EL (cell line): ENCODE measurements at regions not wholly inside any gene's neighbourhood (a gene's known extent, or its start where the extent isn't known, plus 50 kb on each side); places are given as distances from the start of the nearest gene placed in this dataset.

Experiments used
- DNase-seq: peaks from one replicate; pipeline ENCODE4 v3.0.0-alpha.2; 2016

DNA sequence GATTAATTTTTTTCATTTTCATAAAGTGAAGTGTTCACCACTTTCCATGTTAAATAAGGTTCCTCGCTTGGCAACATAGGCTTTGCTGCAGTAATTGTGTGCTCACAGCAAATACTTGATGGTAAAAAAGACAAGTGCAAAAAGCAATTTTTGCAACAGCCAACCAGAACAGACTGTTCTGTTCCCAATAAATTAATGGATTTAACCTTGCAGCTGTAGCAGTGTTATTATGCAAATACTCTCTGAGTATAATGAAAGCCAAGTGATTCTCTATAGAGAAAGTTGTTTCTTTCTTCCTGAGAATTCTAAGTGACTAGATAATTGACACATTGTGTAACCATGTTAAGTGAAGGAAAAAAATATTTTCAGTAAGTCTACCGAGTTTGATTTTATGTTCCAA lies 183.7 kb upstream of the NAALADL2 start:
- DNase-seq = no peak

DNA sequence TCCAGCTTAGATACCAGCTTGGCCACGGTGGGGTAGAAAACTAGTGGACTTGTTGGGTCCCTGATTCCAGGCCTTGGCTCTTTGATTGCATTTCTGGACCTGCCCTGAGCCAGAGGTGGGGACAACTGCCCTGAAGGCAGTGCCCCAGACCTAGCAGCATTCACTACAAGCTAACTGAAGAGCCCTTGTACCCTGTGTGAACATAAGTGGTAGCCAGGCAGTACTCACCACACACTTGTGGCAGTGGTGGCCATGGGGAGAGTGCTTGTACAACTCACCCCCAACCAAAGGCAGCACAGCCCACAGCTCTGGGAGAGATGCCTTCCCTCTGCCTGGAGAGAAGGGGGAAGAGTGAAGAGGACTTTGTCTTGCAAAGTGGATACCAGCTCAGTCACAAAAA lies 177.3 kb upstream of the NAALADL2 start:
- no peak for DNase-seq

DNA sequence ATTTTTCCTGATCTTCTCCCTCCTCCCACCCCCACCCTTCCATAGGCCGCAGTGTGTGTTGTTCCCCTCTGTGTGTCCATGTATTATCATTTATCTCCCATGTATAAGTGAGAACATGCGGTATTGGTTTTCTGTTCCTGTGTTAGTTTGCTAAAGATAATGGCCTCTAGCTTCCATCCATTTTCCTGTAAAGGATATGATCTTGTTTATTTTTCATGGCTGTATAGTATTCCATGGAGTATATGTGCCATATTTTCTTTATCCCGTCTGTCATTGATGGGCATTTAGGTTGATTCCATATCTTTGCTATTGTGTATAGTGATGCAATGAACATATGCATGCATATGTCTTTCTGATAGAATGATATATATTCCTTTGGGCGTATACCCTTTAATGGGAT lies 173.3 kb upstream of the NAALADL2 start:
- no peak for DNase-seq

DNA sequence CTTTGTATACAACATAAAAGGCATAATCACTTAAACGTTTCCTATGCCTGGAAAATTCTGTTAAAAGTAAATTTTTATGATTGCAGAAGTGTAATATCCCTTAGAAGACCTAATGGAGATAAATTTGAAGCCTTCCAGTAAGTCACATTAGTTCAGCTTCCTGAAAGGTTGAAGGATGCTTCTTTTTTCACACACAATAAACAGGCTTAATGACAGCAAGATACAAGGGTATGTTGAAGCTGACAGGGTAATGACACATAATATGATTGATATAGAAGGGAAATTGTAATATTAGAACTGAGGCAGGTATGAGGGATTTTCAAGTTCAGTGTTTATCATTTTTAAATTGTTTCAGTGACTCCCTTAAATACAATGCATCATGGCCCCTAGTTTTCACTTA lies 161.8 kb upstream of the NAALADL2 start:
- DNase-seq = no peak

DNA sequence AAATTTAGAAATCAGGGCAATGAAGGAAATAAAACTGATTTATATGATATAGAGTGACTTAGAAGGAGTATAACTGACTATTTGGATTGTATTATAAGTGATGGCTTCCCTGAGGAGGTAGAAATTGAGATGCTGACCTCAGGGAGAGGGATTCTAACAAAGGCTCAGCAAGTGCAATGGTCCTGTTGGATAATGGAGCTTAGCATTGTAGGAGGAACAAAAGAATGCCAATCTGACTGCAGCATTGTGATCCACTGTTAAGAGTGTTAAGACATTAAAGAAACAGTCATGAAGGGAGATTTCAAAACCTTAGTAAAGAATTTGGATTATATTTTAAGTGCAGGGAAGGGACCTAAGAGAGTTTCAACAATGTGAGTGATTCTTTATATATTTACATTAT lies 158.4 kb upstream of the NAALADL2 start:
- no peak for DNase-seq

DNA sequence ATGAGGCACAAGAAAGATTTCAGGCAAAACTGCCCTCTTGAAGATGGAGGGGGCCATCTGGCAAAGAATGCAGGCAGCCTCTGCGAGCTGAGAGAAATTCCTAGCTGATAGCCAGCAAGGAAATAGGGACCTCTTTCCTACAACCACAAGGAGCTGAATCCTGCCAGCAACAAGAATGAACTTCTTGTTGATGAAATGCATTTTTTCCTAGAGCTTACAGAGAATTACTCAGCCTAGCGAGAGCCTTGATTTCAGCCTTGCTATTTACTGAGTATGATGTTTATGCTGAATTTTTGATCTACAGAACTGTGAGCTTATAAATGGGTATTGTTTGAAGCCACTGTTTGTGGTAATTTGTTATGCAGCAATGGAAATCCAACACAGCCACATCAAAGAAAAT lies 148.5 kb upstream of the NAALADL2 start:
- peak; percentile 1 for DNase-seq

DNA sequence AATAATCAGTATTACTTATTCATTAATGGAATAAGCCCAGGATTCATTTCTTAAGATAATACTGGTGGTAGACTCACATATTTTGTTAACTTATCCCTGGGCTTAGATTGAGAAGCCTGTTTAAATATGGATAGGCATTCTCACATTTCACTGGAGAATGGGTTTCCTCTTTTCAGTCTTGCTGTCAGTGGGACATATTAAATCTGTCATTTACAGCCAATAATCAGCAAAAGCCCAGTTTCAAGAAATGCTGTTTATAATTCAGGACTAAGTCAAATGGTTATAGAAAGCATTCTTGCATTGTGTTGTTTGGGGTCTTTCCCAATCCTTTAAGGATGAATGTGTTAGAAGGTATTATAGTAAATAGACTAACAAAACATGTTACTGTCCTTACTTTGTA lies 143.7 kb upstream of the NAALADL2 start:
- no peak for DNase-seq

DNA sequence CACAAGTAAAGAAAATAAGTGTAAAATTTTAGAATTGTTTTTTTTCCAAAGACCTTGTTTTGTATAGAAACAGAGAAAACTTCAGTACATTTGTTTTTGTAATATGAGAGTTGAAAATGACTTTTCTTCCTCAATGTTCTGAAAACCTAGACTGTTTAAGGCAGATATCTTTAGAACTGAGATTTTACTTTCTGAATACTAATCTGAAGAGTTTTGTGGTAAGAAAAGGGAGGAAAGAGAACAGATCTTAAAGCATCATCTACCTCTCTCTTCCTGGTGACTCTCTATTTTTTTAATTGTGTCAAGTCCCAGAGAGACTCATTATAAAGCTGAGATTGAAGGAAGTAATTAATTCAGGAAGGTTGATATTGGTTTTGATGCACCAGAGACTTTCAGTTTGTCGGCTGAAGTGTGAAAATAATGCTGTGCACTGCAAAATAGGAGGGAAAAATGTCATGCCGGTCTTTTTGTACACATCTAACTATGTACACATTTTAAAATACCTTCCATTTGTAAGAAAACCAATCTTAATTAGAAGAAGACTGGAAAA lies 142.1 kb upstream of the NAALADL2 start:
- no peak for DNase-seq

DNA sequence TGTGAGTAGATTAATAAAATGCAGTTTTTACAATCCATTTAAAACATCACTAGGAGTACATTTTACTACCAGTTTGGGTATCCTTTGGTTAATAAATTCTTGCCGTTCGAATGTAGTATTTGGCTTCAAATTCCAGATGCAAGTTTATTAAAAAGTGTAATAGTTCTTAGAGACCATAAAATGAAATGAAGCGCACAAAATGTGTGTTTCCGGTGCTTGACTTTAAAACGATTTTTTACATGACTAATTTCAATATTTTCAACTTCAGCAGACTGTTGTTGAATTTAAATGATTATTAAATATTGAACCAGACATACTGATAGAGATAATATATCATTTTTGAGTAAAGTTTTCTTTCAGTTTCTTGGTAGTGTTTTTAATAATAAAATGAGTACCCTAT lies 138.4 kb upstream of the NAALADL2 start:
- no peak for DNase-seq

DNA sequence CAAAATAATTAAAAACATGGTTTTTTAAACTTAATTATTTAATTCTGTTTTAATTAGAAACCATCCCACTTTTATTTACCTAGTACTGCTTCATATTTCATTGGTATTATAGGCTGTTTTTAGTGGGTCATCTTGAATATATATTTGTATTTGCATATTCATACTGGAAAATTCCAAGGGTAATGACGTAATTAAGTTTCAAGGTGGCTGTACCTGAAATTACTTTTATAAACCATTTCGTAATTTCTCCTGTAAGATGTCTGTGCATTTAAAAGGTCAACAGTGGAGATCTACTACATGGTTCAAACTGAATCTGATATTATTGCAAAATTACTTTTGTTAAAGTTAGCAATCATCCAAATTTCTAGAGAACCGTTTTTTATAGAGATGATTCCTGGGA lies 133.8 kb upstream of the NAALADL2 start:
- DNase-seq = no peak

DNA sequence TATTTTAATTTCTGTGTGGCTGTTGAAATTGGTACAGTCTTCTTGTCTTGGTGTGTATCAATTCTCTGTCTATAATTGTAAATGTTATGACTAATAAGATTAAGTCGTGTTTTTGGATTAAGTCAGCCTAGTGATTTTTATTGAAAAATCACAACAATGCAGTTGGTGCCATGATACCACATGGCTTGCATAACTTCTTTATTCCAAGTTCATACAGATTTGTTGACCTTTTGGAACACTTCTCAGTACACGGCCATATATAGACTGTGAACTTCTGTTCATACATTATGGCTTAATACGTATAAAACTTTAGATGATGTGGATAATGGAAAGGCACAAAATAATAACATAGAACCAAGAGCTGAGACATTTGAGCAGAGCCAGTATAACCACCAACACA lies 121.2 kb upstream of the NAALADL2 start:
- DNase-seq = no peak

DNA sequence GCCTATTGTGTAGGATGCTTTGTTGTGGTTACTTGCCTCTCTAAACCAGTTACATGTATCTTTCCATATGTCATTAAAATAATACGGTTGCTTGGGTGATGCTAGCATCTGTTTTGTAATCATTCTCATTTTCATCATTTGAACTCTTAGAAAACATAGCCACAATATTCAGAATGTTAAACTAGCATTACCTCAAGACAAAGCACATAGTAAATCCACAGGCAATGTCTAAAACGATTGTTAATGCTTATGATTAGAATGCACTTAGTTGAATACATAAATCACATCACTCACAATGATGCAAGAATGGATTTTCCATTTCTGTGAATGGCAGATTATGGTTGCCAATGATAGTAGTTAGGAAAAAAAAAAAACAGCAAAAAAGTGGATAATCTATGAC lies 110.0 kb upstream of the NAALADL2 start:
- DNase-seq = no peak

DNA sequence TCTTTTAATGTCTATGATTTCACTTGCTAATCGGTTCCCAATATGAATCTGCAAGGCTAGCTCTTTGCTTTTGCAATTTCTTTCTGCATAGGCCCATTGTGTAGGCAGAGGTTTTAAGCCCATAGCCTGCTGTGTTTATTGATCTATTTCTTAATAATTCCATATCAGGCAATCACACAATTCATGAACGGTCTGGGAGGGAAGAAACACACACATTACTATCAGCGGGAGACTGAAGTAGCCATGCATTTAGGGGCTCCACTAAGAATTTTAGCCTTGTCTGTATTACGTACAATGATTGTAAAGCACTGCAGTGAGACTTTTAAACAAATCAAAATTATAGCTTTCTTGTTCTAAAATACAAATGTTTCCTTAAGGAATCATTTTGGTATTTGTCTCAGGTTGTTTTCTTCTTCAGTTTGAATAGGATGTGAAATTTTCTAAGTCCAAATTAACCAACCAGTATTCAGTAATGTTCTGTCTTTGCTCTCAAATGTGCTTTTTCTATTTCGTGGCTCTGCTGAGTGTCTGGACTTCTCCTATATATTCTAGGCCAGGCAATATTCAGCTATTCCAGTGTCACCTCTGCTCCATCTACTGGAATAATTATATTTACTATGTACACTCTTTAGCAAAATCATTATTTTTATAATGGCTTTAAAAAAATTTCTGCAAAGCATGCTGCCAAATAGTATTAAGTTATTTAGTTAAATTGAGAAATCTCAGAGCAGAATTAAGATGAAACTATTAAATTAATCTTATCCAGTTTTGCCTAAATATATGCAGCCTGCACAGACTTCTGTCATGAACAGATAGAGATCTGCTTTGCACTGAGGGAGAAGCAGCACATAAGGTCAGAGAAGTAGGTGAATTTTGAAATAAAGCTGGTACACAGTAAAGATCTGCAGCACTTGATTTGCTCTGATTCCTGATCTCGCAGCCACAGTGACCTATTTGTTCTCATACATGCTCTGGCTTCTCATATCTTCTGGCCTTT lies 103.0 kb upstream of the NAALADL2 start:
- no peak for DNase-seq

DNA sequence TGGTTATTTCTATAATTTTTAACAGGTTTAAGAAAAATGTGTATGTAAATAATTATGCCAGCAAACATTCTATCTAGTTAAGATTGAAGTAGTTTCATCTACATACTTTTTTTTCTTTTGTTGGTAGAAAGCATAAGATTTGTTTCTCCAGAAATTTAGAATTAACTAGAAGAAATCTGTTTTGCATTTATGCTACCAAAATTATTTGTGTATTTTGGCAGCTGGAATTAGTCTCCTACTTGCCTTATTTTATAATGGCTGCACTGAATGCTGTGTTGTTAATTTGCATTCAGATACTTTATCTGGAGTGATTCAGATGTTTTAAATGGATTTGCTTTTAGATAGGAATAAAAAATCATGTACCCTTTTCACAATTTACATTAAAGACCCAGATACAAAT lies 100.2 kb upstream of the NAALADL2 start:
- DNase-seq = no peak

DNA sequence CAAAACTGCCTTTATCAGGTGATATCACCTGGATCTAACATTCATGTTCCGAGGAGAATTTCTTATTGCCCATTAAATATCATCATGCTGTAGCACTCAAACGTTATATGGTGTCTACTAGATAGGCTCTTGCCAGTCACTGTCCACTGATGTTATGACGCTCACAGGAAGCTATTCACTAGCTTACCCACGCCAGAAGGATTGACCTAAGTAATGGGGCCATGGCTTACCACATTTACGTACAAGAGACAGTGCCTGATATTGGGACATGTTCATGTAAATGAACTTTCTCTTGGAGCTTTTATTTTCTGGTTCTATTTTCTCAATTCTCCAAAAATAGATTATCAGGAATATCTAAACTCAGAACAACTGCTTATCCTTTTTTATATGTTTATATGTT lies 91.7 kb upstream of the NAALADL2 start:
- no peak for DNase-seq

DNA sequence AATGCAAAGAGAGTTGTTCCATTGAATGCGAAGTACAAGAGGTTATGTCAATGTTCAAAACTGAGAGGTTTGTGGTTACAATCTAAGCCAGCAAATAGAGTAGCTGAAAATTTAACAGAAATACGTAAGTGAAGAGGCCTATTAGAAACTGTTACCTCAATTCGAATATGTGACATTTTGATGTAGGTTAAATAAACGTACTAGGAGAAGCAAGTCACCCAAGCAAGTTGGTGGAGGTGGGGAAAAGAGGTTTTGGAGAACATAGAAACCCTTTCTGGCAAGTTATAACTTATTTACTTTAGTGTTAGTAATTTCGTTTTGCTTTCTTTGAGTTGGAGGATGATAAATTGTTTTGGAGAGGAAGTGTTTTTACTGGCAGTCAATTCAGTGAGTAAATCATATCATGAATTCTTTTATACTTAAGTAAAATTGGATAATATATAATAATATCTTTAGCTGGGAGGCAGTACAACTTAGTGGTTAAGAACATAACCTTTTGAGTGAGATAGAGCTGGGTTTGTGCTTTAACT lies 91.2 kb upstream of the NAALADL2 start:
- no peak for DNase-seq

DNA sequence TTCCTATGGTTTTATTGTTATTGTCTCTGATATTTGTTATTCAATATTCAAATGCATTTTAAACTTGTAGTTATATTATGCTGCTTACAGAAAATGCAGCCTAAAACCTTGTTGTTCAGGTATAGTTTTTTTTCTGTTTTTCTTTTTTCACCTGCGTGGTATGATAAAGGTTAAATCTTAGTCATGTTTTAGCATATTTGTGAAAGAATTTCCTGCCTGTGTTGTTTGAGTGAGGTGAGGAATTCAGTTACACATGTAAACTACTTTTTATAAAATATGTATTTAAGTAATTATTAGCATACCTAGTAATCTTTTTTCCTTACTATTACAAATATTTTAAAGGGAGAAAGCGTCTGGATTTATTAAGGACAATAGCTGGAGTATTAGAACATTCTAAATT lies 90.0 kb upstream of the NAALADL2 start:
- no peak for DNase-seq

DNA sequence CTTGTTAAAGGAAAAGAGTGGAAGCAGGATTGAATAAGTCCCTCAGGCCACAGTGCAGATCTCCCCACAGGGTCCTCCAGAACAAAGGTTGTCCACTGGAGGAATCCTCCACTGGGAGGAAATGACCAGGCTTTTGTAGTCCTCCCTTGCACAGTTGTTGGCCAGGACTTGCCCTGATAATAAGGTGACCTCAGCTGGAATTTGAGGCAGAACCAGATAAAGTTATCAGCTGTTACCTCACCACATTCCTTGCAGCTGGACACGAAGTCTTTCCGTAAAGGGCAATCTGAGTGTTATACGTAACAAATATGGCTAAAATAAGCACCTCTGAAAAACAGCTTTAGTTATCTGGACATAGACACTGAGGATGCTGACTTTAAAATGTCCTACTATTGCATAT lies 83.5 kb upstream of the NAALADL2 start:
- no peak for DNase-seq

DNA sequence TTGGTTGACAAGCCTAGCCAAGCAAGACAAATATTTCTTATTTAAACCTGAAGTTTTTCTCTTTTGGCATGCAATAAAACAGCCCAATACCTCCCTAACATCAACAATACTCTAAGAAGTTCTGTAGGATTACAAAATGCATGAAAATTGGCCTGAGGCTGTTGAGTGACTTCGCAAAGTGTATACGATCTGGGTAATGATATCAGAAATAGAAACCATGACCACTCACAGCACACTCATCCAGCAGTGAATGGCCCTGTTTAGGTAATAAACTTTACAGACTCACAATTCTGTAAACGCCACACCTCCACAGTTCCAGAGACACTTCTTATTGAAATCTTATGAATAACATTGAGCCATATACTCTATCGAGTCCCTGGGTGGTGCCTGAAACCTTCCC lies 83.0 kb upstream of the NAALADL2 start:
- peak; percentile 48 for DNase-seq

DNA sequence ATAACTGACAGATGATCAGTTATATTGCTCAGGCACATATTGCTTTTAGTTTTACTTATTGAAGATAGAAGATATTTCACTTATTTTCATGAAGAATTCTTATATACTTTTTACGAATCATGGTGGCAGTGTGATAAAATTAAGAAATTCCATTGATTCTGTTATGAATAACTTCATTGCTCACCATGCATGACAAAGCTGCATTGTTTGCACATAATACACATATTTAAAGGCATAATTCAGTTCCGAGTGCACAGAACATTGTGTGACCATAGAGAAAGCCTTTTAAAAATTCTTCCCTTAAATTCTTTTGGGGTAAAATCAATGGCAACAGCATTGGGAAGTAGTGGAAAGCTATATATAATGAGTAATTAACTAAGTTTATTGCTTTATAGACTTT lies 82.5 kb upstream of the NAALADL2 start:
- no peak for DNase-seq

DNA sequence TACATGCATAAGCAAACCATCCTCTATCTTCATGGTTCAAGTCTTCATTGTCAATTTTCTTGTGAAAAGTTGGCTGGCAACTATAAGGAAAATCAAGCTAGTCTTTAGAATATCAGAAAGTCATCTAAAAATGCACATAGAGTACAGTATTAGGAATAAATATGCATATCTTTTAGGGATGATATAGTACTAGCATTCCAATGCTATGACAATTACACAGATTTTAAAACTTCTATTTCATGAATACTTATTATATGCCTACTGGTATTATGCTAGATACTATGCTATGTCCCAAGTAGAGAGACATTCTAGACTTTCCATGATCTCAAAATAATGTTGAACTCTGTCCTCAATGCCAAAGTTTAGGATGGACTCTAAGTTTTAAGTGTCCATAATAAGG lies 81.3 kb upstream of the NAALADL2 start:
- no peak for DNase-seq

DNA sequence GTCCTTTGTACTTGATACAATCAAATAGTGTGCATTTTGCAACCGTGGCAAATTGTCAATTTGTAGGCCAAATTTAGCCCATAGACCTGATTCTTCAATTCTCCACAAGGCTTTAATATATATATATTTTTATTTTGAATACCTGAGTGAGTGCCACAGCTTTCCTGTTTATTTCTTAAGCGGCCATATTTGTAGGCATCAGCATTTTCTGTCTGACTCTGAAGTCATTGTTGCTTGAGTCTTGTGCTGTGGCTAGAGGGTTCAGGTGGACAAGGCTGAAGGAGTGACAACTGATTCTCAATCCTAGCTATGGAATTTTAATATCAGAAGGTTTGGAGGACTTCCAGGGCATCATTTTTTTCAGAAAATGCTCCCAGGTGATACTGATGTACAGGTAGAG lies 75.6 kb upstream of the NAALADL2 start:
- no peak for DNase-seq

DNA sequence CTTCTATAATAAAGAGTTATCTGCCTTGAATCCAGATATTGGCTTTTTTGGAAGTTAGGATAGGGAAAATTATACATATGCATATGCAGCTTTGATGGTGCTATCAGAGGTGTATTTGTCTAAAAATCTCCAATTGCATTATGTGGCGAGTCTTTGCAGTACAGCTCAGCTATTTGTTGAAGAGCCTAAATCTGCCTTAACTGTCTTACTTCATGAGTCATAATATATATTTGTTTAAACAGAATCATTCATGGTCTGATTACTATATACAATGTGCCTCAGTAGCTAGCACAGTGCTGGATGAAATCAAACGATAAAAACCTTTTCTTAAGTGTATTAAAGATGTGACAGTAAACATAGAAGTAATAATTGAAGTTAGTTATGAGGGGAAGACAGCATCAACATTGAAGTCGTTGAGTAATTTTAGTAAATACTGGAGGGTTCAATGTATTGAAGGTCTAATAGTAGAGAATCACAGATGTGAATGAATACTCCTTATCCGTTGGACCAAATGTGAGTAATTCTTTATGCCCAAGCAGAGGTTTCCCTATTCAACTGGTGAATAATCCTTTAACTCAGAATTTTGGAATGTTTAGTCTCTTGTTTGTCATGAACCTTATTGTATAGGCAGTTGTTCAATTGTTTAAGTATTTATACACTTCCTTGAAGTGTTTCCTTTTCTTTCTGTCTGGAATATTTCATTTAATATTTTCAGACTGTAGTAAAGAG lies 74.8 kb upstream of the NAALADL2 start:
- peak; percentile 39 for DNase-seq

DNA sequence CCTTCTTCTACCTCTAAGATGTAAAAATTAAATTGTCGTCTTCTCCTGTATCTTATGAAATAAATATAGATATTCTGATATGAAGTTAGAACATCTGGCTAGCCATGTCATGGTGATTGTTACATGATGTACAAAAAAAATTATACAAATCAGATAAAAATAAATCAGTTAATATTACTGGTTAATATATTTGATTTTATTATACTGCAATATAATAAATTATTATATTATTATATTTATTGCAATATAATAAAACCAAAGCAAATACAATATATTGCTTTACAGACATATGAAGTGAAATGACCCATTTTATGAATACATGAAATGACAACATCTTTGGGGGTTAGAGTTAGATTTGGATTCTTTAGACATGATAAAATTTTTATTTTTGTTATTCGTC lies 72.3 kb upstream of the NAALADL2 start:
- no peak for DNase-seq
